ENCODE measurements at regions not wholly inside any gene's neighbourhood (a gene's known extent, or its start where the extent isn't known, plus 50 kb on each side); places are given as distances from the start of the nearest gene placed in this dataset.

DNA sequence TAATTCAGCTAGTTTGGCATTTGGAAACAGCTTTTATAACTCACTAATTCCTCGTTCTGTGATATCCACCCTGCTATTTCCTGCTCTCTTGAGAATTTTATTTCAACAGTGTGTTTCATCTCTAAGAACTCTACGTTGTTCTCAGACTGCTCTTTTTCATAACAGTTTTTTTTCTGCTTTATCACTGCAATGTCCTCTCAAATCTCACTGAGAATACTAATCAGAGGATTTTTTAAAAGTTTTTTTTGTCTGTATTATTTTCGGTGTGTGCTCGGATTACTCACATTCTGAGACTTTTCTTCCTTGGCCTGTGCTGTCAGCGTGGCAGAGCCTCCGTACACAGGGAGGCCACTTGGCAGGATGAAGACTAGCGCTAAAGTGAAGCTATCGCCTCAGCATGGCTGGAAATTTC is 59.4 kb upstream of the NEO1 start:
- no peak overlapping the region for H2BK120ac ChIP-seq (ENCODE audit: low read depth, low read length, poor library complexity, severe bottlenecking)
- no peaks in the 10 kb centered on the region for H3K79me1 ChIP-seq (ENCODE audit: insufficient read depth, low read depth, low read length, poor library complexity, severe bottlenecking)
- H4K20me1 ChIP-seq (ENCODE audit: control insufficient read depth, insufficient read depth, insufficient read length) = no peaks in the 10 kb centered on the region
- H2AFZ ChIP-seq (ENCODE audit: low read length) = no peak overlapping the region
- H3K4me2 ChIP-seq (ENCODE audit: insufficient read depth, insufficient read length, low read length) = no peak overlapping the region
- H3K4me3 Mint-ChIP-seq = no peak overlapping the region
- no peaks in the 10 kb centered on the region for H3K79me2 ChIP-seq (ENCODE audit: insufficient read depth, low read length)
- no peak for DNase-seq
- no peaks in the 10 kb centered on the region for H3K4me1 ChIP-seq (ENCODE audit: insufficient read depth, low read length)
- no peak overlapping the region for H3K14ac ChIP-seq (ENCODE audit: insufficient read depth, low read length)
- H3K4ac ChIP-seq (ENCODE audit: low read depth, low read length) = no peak overlapping the region
- no peak overlapping the region for H3K9ac ChIP-seq (ENCODE audit: extremely low read depth, insufficient read length, low read length)
- H2BK20ac ChIP-seq (ENCODE audit: low read depth, low read length, poor library complexity, severe bottlenecking) = no peak overlapping the region
- H3K27me3 ChIP-seq (ENCODE audit: insufficient read depth, low read length) = no peaks in the 10 kb centered on the region
- no peak overlapping the region for H3K18ac ChIP-seq (ENCODE audit: insufficient read length, low read depth, low read length)
- no peak overlapping the region for H3K27ac Mint-ChIP-seq
- no peak overlapping the region for H2AK5ac ChIP-seq (ENCODE audit: insufficient read length, low read length)
- no peak overlapping the region for H4K91ac ChIP-seq (ENCODE audit: insufficient read length, low read depth, low read length)
- no peak overlapping the region for H4K8ac ChIP-seq (replicated peaks; ENCODE audit: insufficient read length, low read depth, low read length)
- H3K23ac ChIP-seq (ENCODE audit: insufficient read length, low read depth, low read length) = no peak overlapping the region
- no peak overlapping the region for H2BK12ac ChIP-seq (ENCODE audit: insufficient read length, low read depth, low read length)
- no peaks in the 10 kb centered on the region for H3K9me3 Mint-ChIP-seq
- no CpG with 5 or more reads among the region's 8 CpGs for WGBS (ENCODE audit: extremely low coverage, insufficient read length, low lambda C conversion rate)
- no peak overlapping the region for H3K56ac ChIP-seq (ENCODE audit: insufficient read length, low read depth, low read length)
- H3K4me1 Mint-ChIP-seq = peaks cover 0 to 2% of the 10 kb centered on the region in 2 experiments; a peak in 1 of 4 replicates
- no peaks in the 10 kb centered on the region for H3K9me3 ChIP-seq (ENCODE audit: control insufficient read depth, low read depth, low read length)
- H2BK5ac ChIP-seq (ENCODE audit: insufficient read length, low read length) = no peak overlapping the region
- H4K5ac ChIP-seq (ENCODE audit: insufficient read length, low read depth, low read length) = no peak overlapping the region
- TF ChIP-seq, protein P1, sequence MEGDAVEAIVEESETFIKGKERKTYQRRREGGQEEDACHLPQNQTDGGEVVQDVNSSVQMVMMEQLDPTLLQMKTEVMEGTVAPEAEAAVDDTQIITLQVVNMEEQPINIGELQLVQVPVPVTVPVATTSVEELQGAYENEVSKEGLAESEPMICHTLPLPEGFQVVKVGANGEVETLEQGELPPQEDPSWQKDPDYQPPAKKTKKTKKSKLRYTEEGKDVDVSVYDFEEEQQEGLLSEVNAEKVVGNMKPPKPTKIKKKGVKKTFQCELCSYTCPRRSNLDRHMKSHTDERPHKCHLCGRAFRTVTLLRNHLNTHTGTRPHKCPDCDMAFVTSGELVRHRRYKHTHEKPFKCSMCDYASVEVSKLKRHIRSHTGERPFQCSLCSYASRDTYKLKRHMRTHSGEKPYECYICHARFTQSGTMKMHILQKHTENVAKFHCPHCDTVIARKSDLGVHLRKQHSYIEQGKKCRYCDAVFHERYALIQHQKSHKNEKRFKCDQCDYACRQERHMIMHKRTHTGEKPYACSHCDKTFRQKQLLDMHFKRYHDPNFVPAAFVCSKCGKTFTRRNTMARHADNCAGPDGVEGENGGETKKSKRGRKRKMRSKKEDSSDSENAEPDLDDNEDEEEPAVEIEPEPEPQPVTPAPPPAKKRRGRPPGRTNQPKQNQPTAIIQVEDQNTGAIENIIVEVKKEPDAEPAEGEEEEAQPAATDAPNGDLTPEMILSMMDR (conservative IDR thresholded peaks at IDR 0.05) = no peak
- H2BK15ac ChIP-seq (ENCODE audit: low read depth, low read length) = no peak overlapping the region
- no peak overlapping the region for H3T11ph ChIP-seq (ENCODE audit: low read length)
- H3K27ac ChIP-seq (ENCODE audit: insufficient read length, low read depth, low read length) = no peak overlapping the region
- H3K23me2 ChIP-seq (ENCODE audit: insufficient read length, low read depth, low read length, poor library complexity, severe bottlenecking) = no peaks in the 10 kb centered on the region
- no peaks in the 10 kb centered on the region for H3K36me3 Mint-ChIP-seq (ENCODE audit: insufficient read depth in 1 of 3, low read depth in 3 of 3)
- H3K27me3 Mint-ChIP-seq (ENCODE audit: low read depth) = peaks cover 1% of the 10 kb centered on the region; the same call in 1 of the 2 replicates
